Colonic mucosa (tissue), 4 donors: ENCODE measurements at regions not wholly inside any gene's neighbourhood (a gene's known extent, or its start where the extent isn't known, plus 50 kb on each side); places are given as distances from the start of the nearest gene placed in this dataset.

Source experiments
- DNase-seq: peaks from one replicate; pipeline ENCODE4 v3.0.0-alpha.2; 2020
- H3K27ac ChIP-seq: fragments of 200-600 bp; one replicate; pipeline ENCODE4 v1.8.0; 2021
- H3K27me3 ChIP-seq: fragments of 200-600 bp; one replicate; pipeline ENCODE4 v1.8.0; 2021
- H3K36me3 ChIP-seq: fragments of 200-600 bp; one replicate; pipeline ENCODE4 v1.8.0; 2021
- H3K4me1 ChIP-seq: fragments of 200-600 bp; one replicate; pipeline ENCODE4 v1.8.0; 2021; ENCODE audit warnings: mild to moderate bottlenecking
- H3K4me3 ChIP-seq: fragments of 200-600 bp; one replicate; pipeline ENCODE4 v1.8.0; 2021
- H3K9ac ChIP-seq, 2 donors: one replicate each; pipeline ENCODE4 v1.7.0; 2013; ENCODE audit warnings: control low read depth in 2 of 2, low read depth in 2 of 2, low read length in 2 of 2
- H3K9me3 ChIP-seq: fragments of 200-600 bp; one replicate; pipeline ENCODE4 v1.8.0; 2021
- intact Hi-C: fragments of 100-400 bp; cut with DNase I; formaldehyde crosslinking; loops from one replicate; pipeline ENCODE4 v1.14.1; 2022
- TF ChIP-seq, protein P1 (sequence below): fragments of 200-600 bp; IDR thresholded peaks from one replicate; pipeline ENCODE4 v1.8.0; 2022; ENCODE audit warnings: antibody characterized with exemption, mild to moderate bottlenecking
- donor health status: healthy.
- donor health status: DM: no; HTN: no; CAD: no.
- donor health status: DM: no; HTN: no; CAD: no.

GRCh38 chr4:130640592-130640991 is 1544.6 kb downstream of the C4orf33 start:
- intact Hi-C loops = no loop called here
- Histone ChIP-seq H3K9ac (no peak overlapping the region), H3K27me3 (no peaks in the 10 kb centered on the region), H3K9me3 (no peaks in the 10 kb centered on the region), H3K27ac (no peak overlapping the region), H3K4me1 (no peaks in the 10 kb centered on the region), H3K36me3 (no peaks in the 10 kb centered on the region), H3K4me3 (no peak overlapping the region)
- TF ChIP-seq, protein P1, sequence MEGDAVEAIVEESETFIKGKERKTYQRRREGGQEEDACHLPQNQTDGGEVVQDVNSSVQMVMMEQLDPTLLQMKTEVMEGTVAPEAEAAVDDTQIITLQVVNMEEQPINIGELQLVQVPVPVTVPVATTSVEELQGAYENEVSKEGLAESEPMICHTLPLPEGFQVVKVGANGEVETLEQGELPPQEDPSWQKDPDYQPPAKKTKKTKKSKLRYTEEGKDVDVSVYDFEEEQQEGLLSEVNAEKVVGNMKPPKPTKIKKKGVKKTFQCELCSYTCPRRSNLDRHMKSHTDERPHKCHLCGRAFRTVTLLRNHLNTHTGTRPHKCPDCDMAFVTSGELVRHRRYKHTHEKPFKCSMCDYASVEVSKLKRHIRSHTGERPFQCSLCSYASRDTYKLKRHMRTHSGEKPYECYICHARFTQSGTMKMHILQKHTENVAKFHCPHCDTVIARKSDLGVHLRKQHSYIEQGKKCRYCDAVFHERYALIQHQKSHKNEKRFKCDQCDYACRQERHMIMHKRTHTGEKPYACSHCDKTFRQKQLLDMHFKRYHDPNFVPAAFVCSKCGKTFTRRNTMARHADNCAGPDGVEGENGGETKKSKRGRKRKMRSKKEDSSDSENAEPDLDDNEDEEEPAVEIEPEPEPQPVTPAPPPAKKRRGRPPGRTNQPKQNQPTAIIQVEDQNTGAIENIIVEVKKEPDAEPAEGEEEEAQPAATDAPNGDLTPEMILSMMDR = no peak
- DNase-seq = no peak

GRCh38 chr4:130646886-130647285 is 1550.9 kb downstream of the C4orf33 start:
- H3K4me3 ChIP-seq = no peak overlapping the region
- intact Hi-C loops = no loop called here
- H3K36me3 ChIP-seq = no peaks in the 10 kb centered on the region
- H3K9ac ChIP-seq = no peak overlapping the region
- no peaks in the 10 kb centered on the region for H3K9me3 ChIP-seq
- DNase-seq = no peak
- H3K27ac ChIP-seq = no peak overlapping the region
- H3K27me3 ChIP-seq = no peaks in the 10 kb centered on the region
- no peaks in the 10 kb centered on the region for H3K4me1 ChIP-seq
- TF ChIP-seq, protein P1 = no peak

DNA sequence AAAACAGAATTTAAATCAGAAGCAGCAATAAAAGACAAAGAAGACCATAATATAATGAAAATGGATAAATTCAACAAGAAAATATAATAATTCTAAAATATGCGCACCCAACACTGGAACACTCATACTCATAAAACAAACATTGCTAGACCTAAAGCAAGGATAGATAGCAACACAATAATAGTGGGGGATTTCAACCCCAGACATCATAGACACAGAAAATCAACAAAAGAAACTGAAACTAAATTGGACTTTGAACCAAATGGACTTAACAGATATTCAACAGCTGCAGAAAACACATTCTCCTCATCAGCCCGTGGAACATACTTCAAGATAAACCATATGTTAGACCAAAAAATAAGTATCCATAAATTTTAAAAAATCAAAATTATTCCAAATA is 1552.6 kb downstream of the C4orf33 start:
- H3K36me3 ChIP-seq = no peaks in the 10 kb centered on the region
- no peak overlapping the region for H3K4me3 ChIP-seq
- H3K4me1 ChIP-seq = no peaks in the 10 kb centered on the region
- H3K9me3 ChIP-seq = no peaks in the 10 kb centered on the region
- no peaks in the 10 kb centered on the region for H3K27me3 ChIP-seq
- no peak overlapping the region for H3K9ac ChIP-seq
- no peak for DNase-seq
- no peak overlapping the region for H3K27ac ChIP-seq
- intact Hi-C loops = no loop called here
- TF ChIP-seq, protein P1 = no peak

DNA sequence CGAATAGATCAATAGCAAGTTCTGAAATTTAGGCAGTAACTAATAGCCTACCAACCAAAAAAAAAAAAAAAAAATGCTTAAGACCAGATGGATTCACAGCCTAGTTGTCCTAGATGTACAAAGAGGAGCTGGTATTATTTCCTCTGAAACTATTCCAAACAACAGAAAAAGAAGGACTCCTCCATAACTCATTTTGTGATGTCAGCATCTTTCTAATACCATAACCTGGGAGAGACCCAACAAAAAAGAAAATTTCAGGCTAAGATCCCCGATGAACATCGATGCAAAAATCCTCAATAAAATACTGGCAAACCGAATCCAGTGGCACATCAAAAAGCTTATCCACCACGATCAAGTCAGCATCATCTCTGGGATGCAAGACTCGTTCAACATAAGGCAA is 1557.9 kb downstream of the C4orf33 start:
- Histone ChIP-seq H3K4me1 (no peaks in the 10 kb centered on the region), H3K9me3 (no peaks in the 10 kb centered on the region), H3K4me3 (no peak overlapping the region), H3K36me3 (no peaks in the 10 kb centered on the region), H3K27me3 (no peaks in the 10 kb centered on the region), H3K27ac (no peak overlapping the region), H3K9ac (no peak overlapping the region)
- intact Hi-C loops = no loop called here
- no peak for DNase-seq
- TF ChIP-seq, protein P1 = no peak

GRCh38 chr4:130659320-130659719 is 1563.4 kb downstream of the C4orf33 start:
- TF ChIP-seq, protein P1 = no peak
- Histone ChIP-seq H3K4me3 (no peak overlapping the region), H3K4me1 (no peaks in the 10 kb centered on the region), H3K9ac (no peak overlapping the region), H3K27ac (no peak overlapping the region), H3K9me3 (no peaks in the 10 kb centered on the region), H3K36me3 (no peaks in the 10 kb centered on the region), H3K27me3 (no peaks in the 10 kb centered on the region)
- intact Hi-C loops = no loop called here
- no peak for DNase-seq

DNA sequence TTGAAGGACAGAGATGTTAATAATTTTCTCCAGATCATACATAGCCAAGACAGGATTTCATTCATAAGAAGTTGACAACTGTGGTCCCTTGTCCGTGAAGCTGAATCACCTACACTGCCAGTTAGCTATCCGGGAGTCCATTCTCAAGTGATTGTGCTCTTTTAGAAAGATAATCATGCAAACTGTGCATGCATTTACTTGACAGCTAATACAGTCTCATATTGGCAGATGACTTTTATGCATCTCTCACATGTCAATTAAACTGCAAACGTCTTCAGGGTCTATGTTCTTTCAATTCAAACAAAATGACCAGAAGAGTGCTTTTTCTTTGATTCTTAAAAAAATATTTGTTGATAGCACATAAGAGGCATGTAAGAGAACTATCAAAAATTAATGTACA is 1572.9 kb downstream of the C4orf33 start:
- H3K9me3 ChIP-seq = no peaks in the 10 kb centered on the region
- no peak overlapping the region for H3K4me3 ChIP-seq
- DNase-seq = no peak
- H3K9ac ChIP-seq = no peak overlapping the region
- H3K36me3 ChIP-seq = no peaks in the 10 kb centered on the region
- TF ChIP-seq, protein P1 = no peak
- intact Hi-C loops = no loop called here
- H3K27ac ChIP-seq = no peak overlapping the region
- no peaks in the 10 kb centered on the region for H3K27me3 ChIP-seq
- H3K4me1 ChIP-seq = no peaks in the 10 kb centered on the region
